GM19468 (cell line): ENCODE measurements at regions not wholly inside any gene's neighbourhood (a gene's known extent, or its start where the extent isn't known, plus 50 kb on each side); places are given as distances from the start of the nearest gene placed in this dataset.
"Not testable (repeated sequence)": the region's sequence is repeated elsewhere in the genome, so short reads cannot be mapped to it uniquely, and the experiment has no call there.

Experiments used
- ATAC-seq: cut with Tn5 transposase; IDR thresholded peaks from one replicate; pipeline ENCODE4 v1.9.1; 2021; ENCODE audit warnings: mild to moderate bottlenecking, moderate library complexity, moderate number of reproducible peaks; ENCODE audit not compliant: unreplicated experiment; ENCODE audit errors: extremely low read depth

DNA sequence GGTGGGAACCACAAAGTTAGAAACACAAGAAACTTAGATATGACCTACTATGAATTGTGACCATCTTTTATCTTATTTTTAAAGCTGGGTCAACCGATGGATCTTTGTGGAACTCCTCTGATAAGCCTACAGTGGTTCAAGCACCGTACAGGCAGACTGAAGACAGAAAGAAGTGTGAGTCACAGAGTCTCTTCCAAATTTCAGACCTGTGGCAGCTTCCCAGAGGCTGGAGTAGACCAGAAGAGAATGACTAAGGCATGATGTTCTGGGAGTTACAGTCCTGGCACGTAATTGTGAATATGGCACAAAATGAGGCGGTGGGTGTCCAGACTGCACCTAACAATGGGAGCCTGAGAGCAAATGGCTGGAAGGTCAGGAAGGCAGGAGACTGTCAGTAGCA lies 70.0 kb downstream of the LMO4 start:
- no peak for ATAC-seq

DNA sequence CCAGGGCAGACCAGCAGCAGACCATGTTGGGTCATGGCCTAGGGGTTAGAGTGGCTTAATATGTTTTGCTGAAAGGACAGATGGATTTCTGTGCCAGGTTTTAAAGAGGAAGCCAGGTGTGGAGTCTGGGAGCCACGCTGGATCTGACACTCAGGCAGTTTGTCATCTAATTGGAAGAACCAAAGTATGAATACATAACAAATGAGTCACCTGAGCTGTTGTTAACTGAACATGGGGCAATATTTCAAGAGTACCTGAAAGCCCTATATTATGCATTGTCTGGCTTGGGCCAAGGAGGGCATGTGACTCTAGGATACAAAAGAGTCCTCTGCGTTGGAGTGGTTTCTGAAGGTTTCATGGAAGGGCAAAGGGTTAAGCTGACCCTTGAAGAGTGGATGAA lies 70.6 kb downstream of the LMO4 start:
- ATAC-seq = no peak

DNA sequence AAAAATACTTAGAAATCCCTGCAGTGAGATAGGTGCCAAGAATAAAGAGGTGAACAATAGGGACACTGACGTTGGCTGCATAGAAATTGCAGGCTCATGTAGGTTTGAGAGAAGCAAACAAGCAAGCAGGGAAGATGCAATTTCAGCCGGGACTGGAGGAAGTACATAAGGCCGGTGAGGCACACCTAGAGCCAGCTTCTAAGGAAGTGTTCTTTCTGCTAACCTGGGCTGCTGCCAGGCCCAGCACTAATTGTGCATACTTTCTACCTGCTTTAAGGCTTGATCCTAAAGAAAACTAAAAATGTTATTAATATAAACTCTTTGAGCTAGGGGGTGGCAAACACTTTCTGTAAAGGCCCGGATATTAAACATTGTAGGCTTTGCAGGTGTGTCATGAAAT lies 71.0 kb downstream of the LMO4 start:
- ATAC-seq = no peak

DNA sequence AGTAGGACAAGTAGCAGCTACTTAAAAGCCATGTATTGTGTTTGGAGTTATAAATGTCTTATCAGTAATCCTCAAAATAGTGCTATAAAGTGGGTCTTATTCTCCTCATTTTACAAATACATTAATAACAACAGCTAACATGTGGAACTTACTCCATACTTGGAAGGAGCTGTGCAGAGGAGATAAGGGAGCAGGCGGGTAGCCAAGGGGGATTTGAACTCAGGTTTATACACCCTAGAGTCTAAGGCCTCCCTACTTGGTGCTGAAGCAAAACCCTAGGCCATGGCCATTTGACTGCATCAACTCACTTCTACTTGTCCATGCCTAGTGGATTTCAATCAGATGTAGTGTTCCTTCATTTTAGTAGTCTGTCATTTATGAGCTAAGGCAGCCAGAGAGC lies 72.1 kb downstream of the LMO4 start:
- no peak for ATAC-seq

DNA sequence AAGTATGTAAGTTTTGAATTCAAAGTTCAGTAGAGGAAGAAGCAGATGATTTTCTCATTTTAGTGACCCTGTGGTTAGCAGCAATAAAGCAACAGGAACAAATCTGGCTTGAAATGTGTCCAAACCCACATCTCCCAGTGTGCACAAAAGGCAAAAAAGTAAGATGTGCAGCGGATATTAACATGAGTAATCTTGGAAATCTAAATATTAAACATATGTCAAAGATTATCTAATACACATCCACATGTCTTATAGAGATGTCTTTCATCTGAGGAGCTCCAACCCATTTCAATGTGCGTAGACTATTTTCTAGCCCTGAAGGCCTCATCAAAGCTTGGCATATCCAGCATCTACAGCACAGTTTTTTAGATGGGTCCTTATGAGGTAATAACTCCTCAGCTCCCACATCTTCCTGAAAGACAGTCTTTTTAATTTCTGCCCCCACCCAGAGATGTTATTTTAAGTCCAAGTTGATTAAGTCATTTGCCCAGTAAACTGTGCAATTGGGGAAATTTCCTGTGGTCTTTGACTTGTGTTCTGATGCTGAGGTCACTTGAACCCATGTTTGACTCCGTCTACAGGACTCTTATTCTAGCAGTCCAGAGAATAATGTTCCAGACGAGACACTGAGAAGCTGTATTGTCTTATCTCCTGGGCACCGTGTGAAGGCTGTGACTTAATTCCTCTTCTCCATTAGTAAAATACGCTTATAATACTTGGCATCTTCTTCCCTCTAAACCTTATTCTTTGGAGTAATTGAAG lies 73.7 kb downstream of the LMO4 start:
- ATAC-seq = no peak

DNA sequence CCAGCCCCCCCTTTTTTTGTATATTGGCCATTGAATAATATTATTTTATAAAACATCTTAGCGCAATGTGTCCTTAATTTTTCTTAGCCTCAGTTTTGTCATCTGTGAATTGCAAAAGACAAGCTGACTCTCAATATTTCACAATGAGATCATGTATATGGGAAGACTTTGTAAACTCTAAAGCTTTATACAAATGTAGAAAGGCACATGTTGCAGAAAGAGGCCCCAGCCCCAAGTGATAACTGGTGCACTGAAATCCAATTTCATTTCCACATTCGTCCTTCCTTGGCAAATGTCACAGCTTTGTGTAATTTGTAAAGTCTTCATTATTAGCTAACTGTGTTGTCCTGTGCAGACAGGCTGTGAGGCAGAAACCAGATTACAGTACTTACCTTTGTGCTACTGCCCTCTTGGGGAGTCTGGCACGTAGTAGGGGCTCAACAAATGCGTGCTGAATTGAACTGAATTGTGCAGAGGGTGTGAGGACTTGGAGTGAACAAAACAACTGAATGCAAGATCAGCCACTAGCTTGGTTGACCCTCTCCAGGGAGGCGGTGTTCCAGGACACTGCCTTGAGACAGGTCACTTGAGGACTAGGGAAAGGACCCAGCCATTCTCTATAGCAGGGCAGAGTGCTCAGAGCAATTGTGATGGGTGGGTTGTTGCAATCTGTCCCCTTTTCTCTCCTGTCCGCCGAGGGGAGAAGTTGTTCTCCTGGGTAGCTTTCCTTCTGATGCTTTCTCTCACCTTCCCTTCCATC lies 74.6 kb downstream of the LMO4 start:
- no peak for ATAC-seq

DNA sequence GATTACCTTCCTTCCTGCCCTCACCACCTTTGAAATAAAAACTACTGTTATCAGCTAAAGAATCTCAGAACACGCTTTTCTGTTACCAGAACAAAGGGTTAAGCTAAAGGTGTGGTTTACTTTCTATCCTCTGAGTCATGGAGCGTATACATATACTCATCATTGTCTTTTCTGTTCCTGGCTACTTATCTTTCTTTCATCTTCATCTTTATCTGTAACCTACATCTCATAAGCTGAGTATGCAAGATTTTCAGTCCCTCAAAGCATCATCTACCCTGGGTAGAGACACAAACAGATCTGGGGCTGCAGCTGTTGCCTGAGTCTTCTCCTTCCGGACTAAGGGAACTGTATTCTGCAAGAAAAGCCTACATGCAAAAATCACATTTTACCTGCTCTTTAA lies 75.6 kb downstream of the LMO4 start:
- no peak for ATAC-seq

DNA sequence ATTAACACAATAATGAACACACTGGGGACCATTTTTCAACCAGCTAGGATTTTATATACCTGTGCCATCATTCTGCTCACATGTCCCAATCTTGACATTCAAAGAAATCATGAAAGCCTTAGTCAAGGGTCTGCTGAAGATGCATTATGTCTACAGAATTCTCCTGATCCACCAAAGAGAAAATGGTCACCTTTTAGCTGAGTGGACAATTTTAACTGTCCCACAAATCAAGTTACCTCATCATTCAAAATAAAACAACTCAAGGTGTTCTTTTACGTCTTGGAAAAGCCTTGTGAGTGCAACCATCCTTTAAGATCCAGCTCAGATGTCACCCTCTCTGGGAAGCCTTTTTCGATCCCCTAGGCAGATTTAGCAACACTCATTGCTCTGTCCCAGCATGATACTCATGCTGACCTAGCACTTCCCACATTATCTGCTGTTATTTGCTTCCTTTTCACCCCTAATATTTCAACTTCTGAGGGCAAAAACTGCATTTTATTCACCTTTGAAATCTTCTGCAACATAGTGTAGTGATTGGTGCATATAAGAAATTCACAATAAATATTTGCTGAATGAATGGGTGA lies 80.1 kb downstream of the LMO4 start:
- no peak for ATAC-seq

DNA sequence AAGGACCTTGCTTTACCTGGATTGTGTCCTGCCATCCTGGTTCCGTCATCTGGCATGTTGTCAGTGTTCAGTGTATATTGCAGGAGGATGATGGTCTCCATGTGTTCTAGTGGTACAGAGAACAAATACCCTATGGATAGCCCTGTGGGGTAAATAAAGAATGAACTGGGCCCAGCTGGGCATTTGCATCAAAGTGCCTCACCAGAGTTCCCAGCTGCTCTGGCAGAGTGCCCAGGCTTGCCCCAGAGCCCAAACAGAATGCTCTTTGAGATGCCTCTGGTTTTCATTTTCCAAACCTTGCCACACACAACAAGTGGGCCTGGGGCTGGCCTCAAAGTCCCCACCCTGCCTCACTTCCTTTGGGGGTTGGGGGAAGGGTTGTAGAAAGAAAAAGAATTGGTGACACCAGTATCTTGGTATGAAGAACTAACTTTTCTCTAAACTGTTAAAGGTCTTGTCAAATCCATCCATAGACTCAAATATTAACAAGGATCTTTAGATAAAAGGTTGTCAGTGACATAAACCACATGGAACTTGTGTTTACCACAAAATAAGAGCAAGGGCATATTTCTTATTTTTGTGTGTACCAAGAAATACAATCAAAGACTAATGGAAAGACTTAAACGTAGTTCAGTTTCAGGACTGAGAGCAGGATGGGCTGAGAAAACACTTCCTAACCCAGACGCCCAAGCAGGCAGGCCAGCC lies 82.2 kb downstream of the LMO4 start:
- ATAC-seq = no peak

DNA sequence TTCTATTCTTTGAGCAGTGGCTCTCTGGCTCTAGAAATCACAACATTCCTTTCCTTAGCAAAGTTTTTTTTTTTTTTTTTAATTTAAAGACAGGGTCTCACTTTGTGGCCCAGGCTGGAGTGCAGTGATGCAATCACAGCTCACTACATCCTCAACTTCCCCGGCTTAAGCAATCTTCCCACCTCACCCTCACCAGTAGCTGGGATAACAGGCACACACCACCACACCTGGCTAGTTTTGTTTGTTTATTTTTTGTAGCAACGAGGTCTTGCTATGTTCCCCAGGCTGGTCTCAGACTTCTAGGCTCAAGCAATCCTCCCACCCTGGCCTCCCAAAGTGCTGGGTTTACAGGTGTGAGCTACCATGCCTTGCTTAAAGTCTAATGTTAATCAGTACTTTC lies 85.2 kb downstream of the LMO4 start:
- not testable (repeated sequence) for ATAC-seq

DNA sequence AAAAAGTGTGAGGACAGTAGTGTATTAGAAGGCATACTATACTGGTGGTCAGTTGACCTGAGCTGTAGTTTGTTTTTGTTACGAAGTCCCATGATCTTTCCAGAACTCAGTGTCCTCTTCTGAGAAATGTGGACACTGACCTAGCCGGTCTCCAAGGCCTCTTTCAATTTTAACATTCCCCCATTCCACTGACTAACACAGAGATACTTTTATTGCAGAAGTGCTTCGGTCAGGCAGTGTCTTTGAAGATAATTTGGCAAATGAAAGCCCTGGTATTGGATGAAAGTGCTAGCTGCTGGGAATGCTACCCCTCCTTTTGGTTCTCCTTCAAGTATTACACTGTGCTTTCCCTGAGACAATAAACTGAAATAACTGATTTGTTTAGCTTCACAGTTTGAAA lies 89.4 kb downstream of the LMO4 start:
- no peak for ATAC-seq

DNA sequence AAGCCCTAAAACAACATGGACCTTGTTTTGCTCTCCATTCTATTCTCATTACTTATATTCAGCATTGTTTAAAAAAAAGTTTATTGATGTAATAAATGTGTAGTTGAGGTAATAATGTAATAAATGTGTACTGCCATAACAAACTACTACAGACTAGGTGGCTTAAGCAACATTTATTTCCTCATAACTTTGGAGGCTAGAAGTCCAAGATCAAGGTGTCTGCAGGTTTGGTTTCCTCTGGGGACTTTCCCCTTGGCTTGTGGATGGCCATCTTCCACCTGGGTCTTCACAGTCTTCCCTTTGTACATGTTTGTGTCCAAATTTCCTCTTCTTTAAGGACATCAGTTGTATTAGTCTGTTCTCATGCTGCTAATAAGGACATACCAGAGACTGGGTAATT lies 93.1 kb downstream of the LMO4 start:
- no peak for ATAC-seq

DNA sequence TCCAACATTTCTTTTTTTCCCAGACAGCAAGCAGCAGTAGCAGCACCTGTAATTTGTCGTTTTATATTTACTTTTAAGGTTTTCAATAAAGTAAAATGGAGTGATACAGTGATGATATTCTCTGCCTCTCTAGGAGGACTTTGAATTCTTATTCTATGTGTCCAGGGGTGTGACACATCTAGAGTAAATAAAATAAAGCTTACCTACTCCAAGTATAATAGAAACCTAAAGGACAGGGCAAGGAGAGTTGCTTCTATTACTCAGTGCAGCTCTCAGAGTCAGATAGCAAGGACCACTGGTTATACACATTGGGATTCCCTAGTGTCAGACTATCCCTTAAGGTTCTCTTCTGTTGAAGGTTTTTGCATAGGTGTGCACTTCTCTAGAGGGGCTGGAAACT lies 95.9 kb downstream of the LMO4 start:
- no peak for ATAC-seq

DNA sequence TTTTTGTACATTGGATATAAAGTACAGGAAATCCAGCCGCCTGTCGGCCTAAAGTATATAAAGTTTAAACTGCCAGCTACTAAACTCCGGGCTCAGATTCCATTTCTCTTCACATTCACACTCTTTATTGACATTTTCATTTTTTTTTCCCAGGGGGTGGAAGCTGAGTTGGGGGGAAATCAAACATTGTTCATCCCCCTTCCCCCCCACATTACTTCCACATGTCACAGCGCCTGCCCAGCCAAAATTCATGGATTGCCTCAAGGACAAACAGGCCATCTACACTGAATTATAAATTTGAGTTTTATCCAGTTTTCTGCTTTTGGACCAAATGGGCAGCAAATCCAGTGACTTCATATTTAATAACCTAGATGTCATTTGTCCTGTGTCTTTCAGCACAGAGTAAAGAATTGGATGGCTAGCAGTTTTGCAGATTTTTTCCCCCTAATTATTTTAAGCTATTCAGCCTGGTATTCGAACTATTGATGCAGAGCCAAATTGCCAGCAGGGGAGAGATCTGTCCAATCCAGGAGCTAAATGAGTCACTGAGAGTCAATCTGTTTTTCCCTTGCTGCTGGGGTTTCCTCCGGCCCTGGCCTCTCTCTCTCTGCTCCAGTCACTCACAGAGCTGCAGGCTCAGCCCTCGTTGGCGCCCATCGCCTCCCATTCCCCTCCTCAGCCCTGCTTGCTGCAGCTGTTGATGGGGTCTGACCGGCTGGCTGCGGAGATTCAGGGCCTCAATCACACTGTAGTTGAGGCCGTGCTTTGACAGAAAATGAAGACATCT lies 98.0 kb downstream of the LMO4 start:
- no peak for ATAC-seq

DNA sequence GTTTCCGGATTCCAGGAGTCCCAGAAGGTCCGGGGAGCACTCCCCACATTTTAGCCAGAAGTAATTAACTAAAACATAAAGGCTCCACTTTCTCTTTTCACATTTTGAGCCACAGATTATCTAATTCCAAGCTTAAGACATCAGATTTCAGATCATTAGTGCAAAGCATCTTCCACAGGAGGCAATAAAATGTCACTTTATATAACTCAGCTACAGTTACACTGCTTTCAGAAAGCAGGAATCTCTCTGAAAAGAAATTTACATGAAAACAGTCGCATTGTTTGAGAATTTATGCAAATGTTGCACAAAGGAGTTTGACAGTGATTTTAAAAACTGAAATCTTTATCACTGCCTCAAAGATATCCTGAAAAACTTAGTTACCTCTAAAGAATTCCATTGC lies 99.7 kb downstream of the LMO4 start:
- no peak for ATAC-seq

DNA sequence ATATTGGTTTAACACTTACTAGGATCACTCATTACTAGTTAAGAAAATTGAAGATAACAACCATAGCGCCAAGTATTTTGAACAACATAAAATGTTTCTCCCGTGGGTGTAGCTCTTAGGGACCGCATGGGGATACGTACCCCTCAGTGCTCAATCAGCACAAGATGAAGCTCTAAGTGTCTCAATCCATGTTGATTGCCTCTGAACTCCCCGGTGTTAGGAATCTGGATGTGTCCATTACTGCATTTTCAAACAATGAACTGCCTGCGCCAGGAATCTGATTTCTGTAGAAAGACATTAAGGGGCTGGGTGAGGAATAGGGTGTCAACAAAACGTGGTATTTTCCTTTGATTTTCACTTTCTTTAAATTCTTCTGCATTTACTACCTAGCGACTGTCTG lies 100.2 kb downstream of the LMO4 start:
- no peak for ATAC-seq

DNA sequence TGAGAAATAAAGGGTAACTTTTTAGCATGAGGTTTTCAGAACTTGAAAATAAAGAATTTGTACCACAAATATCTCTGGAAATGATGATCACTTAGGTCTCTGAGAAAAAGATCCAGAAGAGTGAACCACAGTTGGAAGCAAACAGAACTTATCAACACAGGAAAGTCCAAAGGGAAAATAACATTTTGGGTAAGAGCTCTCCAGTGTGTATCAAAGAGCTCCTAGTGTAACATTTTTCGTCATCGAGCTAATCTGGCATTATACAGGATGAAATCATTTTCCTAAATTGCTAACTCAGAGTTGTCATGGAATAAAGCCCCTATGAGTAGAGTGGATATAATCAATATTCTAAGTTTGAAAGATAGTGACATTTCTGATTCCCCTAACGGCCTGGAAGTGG lies 104.0 kb downstream of the LMO4 start:
- ATAC-seq = no peak

DNA sequence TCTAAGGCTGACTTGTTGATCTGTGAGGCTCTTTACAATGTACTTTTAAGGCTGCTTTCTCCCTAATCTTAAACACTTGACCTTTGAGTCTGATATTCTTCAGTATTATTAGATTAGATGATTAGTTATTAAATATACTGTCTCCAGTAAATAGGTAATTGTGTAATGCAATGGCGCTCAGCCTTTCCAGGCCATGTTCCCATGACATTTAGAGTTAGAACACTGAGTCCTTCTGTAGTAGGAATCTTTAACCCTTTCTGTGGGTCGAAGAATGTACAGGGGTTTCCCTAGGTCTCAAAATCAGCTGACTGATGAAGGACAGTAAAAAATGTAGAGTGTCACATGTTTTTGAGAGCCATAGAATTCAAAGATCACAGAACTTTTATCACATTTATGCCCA lies 104.4 kb downstream of the LMO4 start:
- ATAC-seq = not testable (repeated sequence)

DNA sequence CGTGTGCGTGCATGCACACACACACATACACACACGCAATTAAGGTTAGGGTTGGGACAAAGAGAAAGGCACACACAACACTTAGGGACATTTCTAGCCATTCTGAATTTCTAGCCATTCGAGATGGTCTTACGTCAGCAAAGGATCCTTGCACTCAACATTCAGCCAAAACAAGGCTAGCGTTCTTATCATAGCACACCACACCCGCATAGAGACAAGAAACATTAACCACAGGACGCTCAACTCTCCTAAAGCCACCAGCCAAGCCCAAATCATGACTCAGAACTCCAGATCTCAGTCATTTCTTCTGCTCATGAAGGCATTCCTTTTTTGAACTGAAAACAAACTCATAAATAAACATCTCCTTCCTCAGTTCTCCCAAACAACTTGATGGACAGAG lies 106.8 kb downstream of the LMO4 start:
- ATAC-seq = no peak

DNA sequence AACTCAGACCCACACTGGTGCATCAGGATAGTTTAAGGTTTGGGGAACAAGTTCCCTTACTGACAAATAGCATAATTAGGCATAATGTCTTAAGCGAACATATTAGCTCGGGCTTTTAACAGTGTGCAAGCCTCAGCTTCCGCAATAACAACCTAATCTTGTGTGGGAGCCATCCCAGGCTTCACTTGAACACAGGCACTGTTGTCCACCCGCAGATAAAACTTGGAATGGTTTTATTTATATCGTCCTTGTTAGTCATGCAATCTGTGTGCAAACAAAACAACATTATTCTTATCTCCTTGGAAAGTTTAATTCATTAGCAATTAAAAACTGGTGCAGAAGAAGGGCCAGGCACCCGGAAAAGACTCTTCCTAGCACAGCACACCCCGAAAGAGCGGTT lies 107.4 kb downstream of the LMO4 start:
- ATAC-seq = not testable (repeated sequence)
